ENCODE measurements at regions not wholly inside any gene's neighbourhood (a gene's known extent, or its start where the extent isn't known, plus 50 kb on each side); places are given as distances from the start of the nearest gene placed in this dataset.

DNA sequence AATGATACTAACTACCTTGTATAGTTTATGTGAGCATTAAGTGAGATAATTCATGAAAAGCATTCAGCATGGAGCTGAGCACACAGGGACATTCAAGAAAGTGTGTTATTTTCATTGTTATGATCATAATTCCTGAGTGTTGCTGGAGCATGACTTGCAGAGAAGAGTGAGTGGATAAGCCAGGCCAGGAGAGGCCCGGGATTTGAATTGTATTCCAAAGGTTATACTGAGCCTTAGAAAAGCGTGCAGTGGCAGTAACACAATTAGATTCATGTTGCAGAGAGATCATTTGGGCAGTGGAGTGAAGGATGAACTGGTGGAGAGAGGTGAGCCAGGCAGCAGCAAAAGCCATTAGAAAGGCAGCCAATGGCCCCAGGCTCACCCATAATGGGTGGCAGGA is 142.9 kb upstream of the SH3BP4 start:
- TF ChIP-seq, protein P1, sequence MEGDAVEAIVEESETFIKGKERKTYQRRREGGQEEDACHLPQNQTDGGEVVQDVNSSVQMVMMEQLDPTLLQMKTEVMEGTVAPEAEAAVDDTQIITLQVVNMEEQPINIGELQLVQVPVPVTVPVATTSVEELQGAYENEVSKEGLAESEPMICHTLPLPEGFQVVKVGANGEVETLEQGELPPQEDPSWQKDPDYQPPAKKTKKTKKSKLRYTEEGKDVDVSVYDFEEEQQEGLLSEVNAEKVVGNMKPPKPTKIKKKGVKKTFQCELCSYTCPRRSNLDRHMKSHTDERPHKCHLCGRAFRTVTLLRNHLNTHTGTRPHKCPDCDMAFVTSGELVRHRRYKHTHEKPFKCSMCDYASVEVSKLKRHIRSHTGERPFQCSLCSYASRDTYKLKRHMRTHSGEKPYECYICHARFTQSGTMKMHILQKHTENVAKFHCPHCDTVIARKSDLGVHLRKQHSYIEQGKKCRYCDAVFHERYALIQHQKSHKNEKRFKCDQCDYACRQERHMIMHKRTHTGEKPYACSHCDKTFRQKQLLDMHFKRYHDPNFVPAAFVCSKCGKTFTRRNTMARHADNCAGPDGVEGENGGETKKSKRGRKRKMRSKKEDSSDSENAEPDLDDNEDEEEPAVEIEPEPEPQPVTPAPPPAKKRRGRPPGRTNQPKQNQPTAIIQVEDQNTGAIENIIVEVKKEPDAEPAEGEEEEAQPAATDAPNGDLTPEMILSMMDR (conservative IDR thresholded peaks at IDR 0.05; ENCODE audit: low read length), result no peak
- TF ChIP-seq EZH2phosphoT487 (IDR thresholded peaks at IDR 0.05; ENCODE audit: borderline replicate concordance), result no peak

Measured in Loucy (cell line).